ENCODE measurements at regions not wholly inside any gene's neighbourhood (a gene's known extent, or its start where the extent isn't known, plus 50 kb on each side); places are given as distances from the start of the nearest gene placed in this dataset.
A peak's percentile ranks its signal among the peaks of the same experiment; 100 is the strongest.

DNA sequence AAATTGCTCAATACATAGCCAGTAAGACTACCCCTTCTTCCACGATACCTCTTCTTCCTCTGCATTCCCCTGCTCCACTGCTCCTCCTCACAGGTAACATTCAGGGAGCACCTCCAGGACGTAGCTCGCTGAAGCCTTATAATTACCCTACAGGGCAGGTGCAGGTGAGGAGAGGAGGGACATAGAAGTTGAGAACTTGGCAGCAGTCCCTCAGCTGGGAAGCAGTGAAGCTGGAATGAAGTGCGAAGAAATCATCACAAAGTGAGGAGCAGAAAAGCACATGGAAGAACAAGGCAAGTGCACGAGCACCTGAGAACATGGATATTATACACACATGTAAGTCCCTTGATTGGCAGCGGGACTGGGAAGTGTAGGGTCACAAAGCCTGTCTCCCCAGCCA is 118.2 kb downstream of the HSD17B3 start:
- TF ChIP-seq, protein P1, sequence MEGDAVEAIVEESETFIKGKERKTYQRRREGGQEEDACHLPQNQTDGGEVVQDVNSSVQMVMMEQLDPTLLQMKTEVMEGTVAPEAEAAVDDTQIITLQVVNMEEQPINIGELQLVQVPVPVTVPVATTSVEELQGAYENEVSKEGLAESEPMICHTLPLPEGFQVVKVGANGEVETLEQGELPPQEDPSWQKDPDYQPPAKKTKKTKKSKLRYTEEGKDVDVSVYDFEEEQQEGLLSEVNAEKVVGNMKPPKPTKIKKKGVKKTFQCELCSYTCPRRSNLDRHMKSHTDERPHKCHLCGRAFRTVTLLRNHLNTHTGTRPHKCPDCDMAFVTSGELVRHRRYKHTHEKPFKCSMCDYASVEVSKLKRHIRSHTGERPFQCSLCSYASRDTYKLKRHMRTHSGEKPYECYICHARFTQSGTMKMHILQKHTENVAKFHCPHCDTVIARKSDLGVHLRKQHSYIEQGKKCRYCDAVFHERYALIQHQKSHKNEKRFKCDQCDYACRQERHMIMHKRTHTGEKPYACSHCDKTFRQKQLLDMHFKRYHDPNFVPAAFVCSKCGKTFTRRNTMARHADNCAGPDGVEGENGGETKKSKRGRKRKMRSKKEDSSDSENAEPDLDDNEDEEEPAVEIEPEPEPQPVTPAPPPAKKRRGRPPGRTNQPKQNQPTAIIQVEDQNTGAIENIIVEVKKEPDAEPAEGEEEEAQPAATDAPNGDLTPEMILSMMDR (IDR thresholded peaks at IDR 0.05; ENCODE audit: borderline replicate concordance, extremely low read depth, insufficient read depth): no peak
- H3K4me1 ChIP-seq (ENCODE audit: control insufficient read depth in 2 of 3, insufficient read depth in 2 of 3, low read depth in 1 of 3, low read length in 3 of 3): peaks cover 0 to 6% (median 0%) of the 10 kb centered on the region in 3 donors
- DNase-seq: no peak
- no peak for FAIRE-seq
- H3K27me3 ChIP-seq (ENCODE audit: control insufficient read depth, insufficient read depth, low read length): no peaks in the 10 kb centered on the region
- peaks cover 0 to 8% (median 0%) of the 10 kb centered on the region in 3 donors for H3K9me3 ChIP-seq (ENCODE audit: control insufficient read depth in 2 of 3, insufficient read depth in 1 of 3, low read length in 3 of 3)
- intact Hi-C loops (cut with DNase I): no loop called here
- H3K9ac ChIP-seq (ENCODE audit: low read length in 3 of 3): no peak overlapping the region
- no peak overlapping the region for H3K27ac ChIP-seq (ENCODE audit: low read depth in 2 of 2, low read length in 2 of 2)
- H3K36me3 ChIP-seq (ENCODE audit: control insufficient read depth in 2 of 3, insufficient read depth in 3 of 3, low read length in 3 of 3): no peaks in the 10 kb centered on the region
- no peak overlapping the region for H3K4me3 ChIP-seq (ENCODE audit: low read length in 3 of 3)

DNA sequence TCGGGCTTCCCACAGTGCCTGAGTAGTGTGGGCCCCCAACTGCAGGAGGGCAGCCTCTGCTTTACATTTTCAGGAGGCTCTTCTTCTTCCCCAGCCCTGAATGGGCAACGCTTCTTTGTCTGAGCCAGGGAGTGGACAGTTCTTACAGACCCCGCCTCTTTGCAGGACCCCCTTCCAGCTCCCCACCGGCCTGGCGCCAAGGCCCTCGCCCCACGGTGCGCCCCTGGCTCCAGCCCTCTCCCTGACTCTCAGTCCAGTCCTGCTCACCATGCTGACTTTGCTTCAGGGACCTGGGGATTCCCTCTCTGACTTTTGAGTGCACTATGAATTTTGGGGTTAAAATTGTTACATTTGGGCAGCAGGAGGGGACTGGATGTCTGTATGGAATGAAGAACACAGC is 123.8 kb downstream of the HSD17B3 start:
- DNase-seq: no peak
- FAIRE-seq: no peak
- H3K36me3 ChIP-seq (ENCODE audit: control insufficient read depth in 2 of 3, insufficient read depth in 3 of 3, low read length in 3 of 3): no peaks in the 10 kb centered on the region
- no peaks in the 10 kb centered on the region for H3K27me3 ChIP-seq (ENCODE audit: control insufficient read depth, insufficient read depth, low read length)
- intact Hi-C loops (cut with DNase I): no loop called here
- peaks cover 0 to 4% (median 0%) of the 10 kb centered on the region in 3 donors for H3K4me1 ChIP-seq (ENCODE audit: control insufficient read depth in 2 of 3, insufficient read depth in 2 of 3, low read depth in 1 of 3, low read length in 3 of 3)
- no peaks in the 10 kb centered on the region for H3K9me3 ChIP-seq (ENCODE audit: control insufficient read depth in 2 of 3, insufficient read depth in 1 of 3, low read length in 3 of 3)
- TF ChIP-seq, protein P1 (IDR thresholded peaks at IDR 0.05; ENCODE audit: borderline replicate concordance, extremely low read depth, insufficient read depth): no peak
- no peak overlapping the region for H3K27ac ChIP-seq (ENCODE audit: low read depth in 2 of 2, low read length in 2 of 2)
- no peak overlapping the region for H3K4me3 ChIP-seq (ENCODE audit: low read length in 3 of 3)
- H3K9ac ChIP-seq (ENCODE audit: low read length in 3 of 3): no peak overlapping the region

DNA sequence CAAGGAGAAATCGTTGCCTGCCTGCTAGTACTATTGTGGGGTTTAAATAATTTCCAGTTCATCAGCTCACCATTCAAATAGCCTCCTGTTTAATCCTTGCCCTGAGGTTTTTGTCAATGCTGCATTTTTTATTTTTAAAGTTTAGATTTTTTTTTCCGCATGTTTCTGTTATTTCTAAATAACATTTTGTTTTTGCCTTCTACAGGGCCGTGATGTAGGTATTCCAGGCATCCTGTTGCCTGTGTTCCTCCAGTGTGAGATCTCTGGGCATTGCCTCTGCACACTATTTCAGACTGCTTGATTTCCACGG is 124.3 kb downstream of the HSD17B3 start:
- no peaks in the 10 kb centered on the region for H3K27me3 ChIP-seq (ENCODE audit: control insufficient read depth, insufficient read depth, low read length)
- FAIRE-seq (no peak), DNase-seq (no peak)
- no peak overlapping the region for H3K4me3 ChIP-seq (ENCODE audit: low read length in 3 of 3)
- peaks cover 0 to 4% (median 0%) of the 10 kb centered on the region in 3 donors for H3K4me1 ChIP-seq (ENCODE audit: control insufficient read depth in 2 of 3, insufficient read depth in 2 of 3, low read depth in 1 of 3, low read length in 3 of 3)
- no peaks in the 10 kb centered on the region for H3K36me3 ChIP-seq (ENCODE audit: control insufficient read depth in 2 of 3, insufficient read depth in 3 of 3, low read length in 3 of 3)
- H3K9me3 ChIP-seq (ENCODE audit: control insufficient read depth in 2 of 3, insufficient read depth in 1 of 3, low read length in 3 of 3): no peaks in the 10 kb centered on the region
- TF ChIP-seq, protein P1 (IDR thresholded peaks at IDR 0.05; ENCODE audit: borderline replicate concordance, extremely low read depth, insufficient read depth): no peak
- no peak overlapping the region for H3K9ac ChIP-seq (ENCODE audit: low read length in 3 of 3)
- intact Hi-C loops (cut with DNase I): no loop called here
- H3K27ac ChIP-seq (ENCODE audit: low read depth in 2 of 2, low read length in 2 of 2): no peak overlapping the region

DNA sequence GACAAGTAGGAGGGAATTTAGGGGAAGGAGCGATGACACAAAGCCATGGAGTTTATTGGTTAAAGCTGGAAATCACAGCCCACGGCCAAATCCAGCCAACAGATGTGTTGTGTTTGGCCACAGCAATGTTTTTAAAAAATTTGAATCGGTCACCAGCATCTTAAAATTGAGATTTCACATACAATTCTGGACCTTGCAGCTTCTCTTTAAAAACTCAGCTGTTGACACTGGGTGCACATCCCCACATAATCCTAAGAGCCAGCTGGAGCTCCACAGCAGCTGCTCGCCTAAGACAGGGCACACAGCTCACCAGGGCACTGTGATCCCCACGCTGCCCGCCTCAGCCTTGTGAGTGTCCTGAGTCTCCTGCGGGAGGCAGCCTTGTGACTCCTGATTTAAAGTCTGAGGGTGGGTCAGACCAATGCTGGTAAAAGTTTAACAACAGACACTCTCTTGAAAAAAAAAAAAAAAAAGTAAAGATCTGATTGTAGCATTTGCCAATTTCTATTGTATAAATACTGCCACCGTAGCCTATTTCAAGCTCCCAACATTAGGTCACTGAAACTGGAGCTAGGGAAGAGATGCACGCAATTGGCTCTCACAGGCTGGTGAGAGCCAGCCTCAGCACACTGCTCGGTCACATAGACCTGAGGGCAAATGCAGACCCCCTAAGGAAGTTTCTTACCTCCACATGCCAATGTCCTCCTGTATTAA is 124.8 kb downstream of the HSD17B3 start:
- no peaks in the 10 kb centered on the region for H3K36me3 ChIP-seq (ENCODE audit: control insufficient read depth in 2 of 3, insufficient read depth in 3 of 3, low read length in 3 of 3)
- H3K27ac ChIP-seq (ENCODE audit: low read depth in 2 of 2, low read length in 2 of 2): no peak overlapping the region
- H3K9me3 ChIP-seq (ENCODE audit: control insufficient read depth in 2 of 3, insufficient read depth in 1 of 3, low read length in 3 of 3): no peaks in the 10 kb centered on the region
- H3K9ac ChIP-seq (ENCODE audit: low read length in 3 of 3): no peak overlapping the region
- peaks cover 0 to 4% (median 0%) of the 10 kb centered on the region in 3 donors for H3K4me1 ChIP-seq (ENCODE audit: control insufficient read depth in 2 of 3, insufficient read depth in 2 of 3, low read depth in 1 of 3, low read length in 3 of 3)
- TF ChIP-seq, protein P1 (IDR thresholded peaks at IDR 0.05; ENCODE audit: borderline replicate concordance, extremely low read depth, insufficient read depth): no peak
- H3K27me3 ChIP-seq (ENCODE audit: control insufficient read depth, insufficient read depth, low read length): no peaks in the 10 kb centered on the region
- FAIRE-seq (no peak), DNase-seq (peak in 2 of 5 donors; percentile 58 to 72)
- no peak overlapping the region for H3K4me3 ChIP-seq (ENCODE audit: low read length in 3 of 3)
- intact Hi-C loops (cut with DNase I): no loop called here
